IMR-90 (cell line): ENCODE measurements at regions not wholly inside any gene's neighbourhood (a gene's known extent, or its start where the extent isn't known, plus 50 kb on each side); places are given as distances from the start of the nearest gene placed in this dataset.
A peak's percentile ranks its signal among the peaks of the same experiment; 100 is the strongest.

Source experiments
- ATAC-seq: fragments of 200-7000 bp; cut with Tn5 transposase; 2 replicates; pipeline ENCODE4 v1.9.1; 2020; ENCODE audit warnings: low read depth, mild to moderate bottlenecking, moderate library complexity
- BruUV-seq: library from RNA; stranded (reverse); fragments of 400-500 nt; replicated peaks from 2 replicates; lab custom pipeline; 2021; lab: Mats Ljungman, UMichigan
- CTCF ChIA-PET: fragments of 300-600 bp; formaldehyde crosslinking; extraction: SDS; loops from one replicate; lab custom pipeline; 2021; ENCODE audit warnings: antibody characterized with exemption; lab: Yijun Ruan, JAX
- POLR2A ChIA-PET: fragments of 300-600 bp; sonication (Branson Sonifier 250); formaldehyde crosslinking; loops from one replicate; lab custom pipeline; 2022; ENCODE audit warnings: antibody characterized with exemption; ENCODE audit not compliant: unreplicated experiment; lab: Charles Lee
- DNase-seq: peaks from one replicate; pipeline ENCODE4 v3.0.0; 2013
- H2AFZ ChIP-seq: replicated peaks from 2 replicates; pipeline ENCODE3; 2013; ENCODE audit warnings: low read length, mild to moderate bottlenecking; ENCODE audit not compliant: poor library complexity
- H2AK5ac ChIP-seq: 2 replicates; pipeline ENCODE4 v1.6.1; 2013; ENCODE audit warnings: low read depth, low read length, inconsistent platforms
- H2AK9ac ChIP-seq: replicated peaks from 2 replicates; pipeline ENCODE3; 2013; ENCODE audit warnings: mild to moderate bottlenecking, low read depth, low read length, moderate library complexity; ENCODE audit not compliant: poor library complexity
- H2BK120ac ChIP-seq: 2 replicates; pipeline ENCODE4 v1.6.1; 2013; ENCODE audit warnings: low read depth, low read length, inconsistent platforms
- H2BK15ac ChIP-seq: 3 replicates; pipeline ENCODE4 v1.6.1; 2013; ENCODE audit warnings: low read depth, low read length, inconsistent platforms
- H2BK20ac ChIP-seq: 2 replicates; pipeline ENCODE4 v1.6.1; 2013; ENCODE audit warnings: low read depth, mild to moderate bottlenecking, inconsistent platforms, low read length, moderate library complexity
- H2BK5ac ChIP-seq: 2 replicates; pipeline ENCODE4 v1.6.1; 2013; ENCODE audit warnings: mild to moderate bottlenecking, low read depth, low read length, inconsistent platforms; ENCODE audit not compliant: poor library complexity, severe bottlenecking
- H3K14ac ChIP-seq: replicated peaks from 2 replicates; pipeline ENCODE4 v1.6.1; 2013; ENCODE audit warnings: low read depth, low read length, inconsistent platforms
- H3K18ac ChIP-seq: 2 replicates; pipeline ENCODE4 v1.6.1; 2013; ENCODE audit warnings: low read depth, low read length, control low read depth
- H3K23ac ChIP-seq: 2 replicates; pipeline ENCODE4 v1.6.1; 2013; ENCODE audit warnings: low read depth, low read length, inconsistent platforms
- H3K27ac ChIP-seq: 2 replicates; pipeline ENCODE4 v1.5.1; 2013; ENCODE audit warnings: mild to moderate bottlenecking, control low read depth, low read length; ENCODE audit not compliant: insufficient read depth
- H3K27me3 ChIP-seq: 2 replicates; pipeline ENCODE4 v1.6.1; 2013; ENCODE audit warnings: low read length; ENCODE audit not compliant: control insufficient read depth, insufficient read depth
- H3K36me3 ChIP-seq: 2 replicates; pipeline ENCODE4 v1.6.1; 2013; ENCODE audit warnings: low read length, mixed read lengths; ENCODE audit not compliant: control insufficient read depth, insufficient read depth
- H3K4ac ChIP-seq: 2 replicates; pipeline ENCODE4 v1.6.1; 2013; ENCODE audit warnings: low read depth, low read length, inconsistent platforms
- H3K4me1 ChIP-seq: 2 replicates; pipeline ENCODE4 v1.6.1; 2013; ENCODE audit warnings: low read length, mixed read lengths; ENCODE audit not compliant: control insufficient read depth, insufficient read depth
- H3K4me2 ChIP-seq: 2 replicates; pipeline ENCODE4 v1.6.1; 2013; ENCODE audit warnings: low read depth, mild to moderate bottlenecking, control low read depth, low read length, moderate library complexity
- H3K4me3 ChIP-seq: 2 replicates; pipeline ENCODE4 v1.5.1; 2013; ENCODE audit warnings: low read depth, mild to moderate bottlenecking, control low read depth, low read length, moderate library complexity; ENCODE audit not compliant: insufficient read depth
- H3K56ac ChIP-seq: 2 replicates; pipeline ENCODE4 v1.6.1; 2013; ENCODE audit warnings: low read length, inconsistent platforms; ENCODE audit not compliant: insufficient read depth; ENCODE audit errors: extremely low read depth
- H3K79me1 ChIP-seq, 2 experiments: 2 replicates each; pipeline ENCODE4 v1.6.1; 2013; ENCODE audit warnings: low read length in 2 of 2, inconsistent platforms in 1 of 2, low read depth in 1 of 2
- H3K9ac ChIP-seq: 2 replicates; pipeline ENCODE4 v1.6.1; 2013; ENCODE audit warnings: low read depth, low read length, control low read depth
- H3K9me1 ChIP-seq: 2 replicates; pipeline ENCODE4 v1.6.1; 2013; ENCODE audit warnings: low read length, inconsistent platforms; ENCODE audit not compliant: insufficient read depth
- H3K9me3 ChIP-seq: 2 replicates; pipeline ENCODE4 v1.6.1; 2013; ENCODE audit warnings: low read length; ENCODE audit not compliant: control insufficient read depth, insufficient read depth
- H4K20me1 ChIP-seq: 2 replicates; pipeline ENCODE4 v1.6.1; 2013; ENCODE audit warnings: low read length, inconsistent platforms; ENCODE audit not compliant: insufficient read depth
- H4K5ac ChIP-seq: 2 replicates; pipeline ENCODE4 v1.6.1; 2013; ENCODE audit warnings: mild to moderate bottlenecking, low read depth, low read length, control low read depth
- H4K8ac ChIP-seq, 2 experiments: 2 replicates each; pipeline ENCODE4 v1.6.1; 2013; ENCODE audit warnings: low read depth in 2 of 2, low read length in 2 of 2, control low read depth in 1 of 2, inconsistent platforms in 1 of 2
- H4K91ac ChIP-seq: 2 replicates; pipeline ENCODE4 v1.6.1; 2013; ENCODE audit warnings: low read depth, low read length, inconsistent platforms; ENCODE audit not compliant: insufficient read depth
- BHLHE40 ChIP-seq: fragments of 150-350 bp; IDR thresholded peaks from 2 replicates; pipeline ENCODE4 v1.6.1; 2016; ENCODE audit warnings: mild to moderate bottlenecking, low read depth, low read length
- CEBPB ChIP-seq: IDR thresholded peaks from 2 replicates; pipeline ENCODE4 v1.6.1; 2012; ENCODE audit warnings: low read depth, low read length, improper control_type of control experiment
- CTCF ChIP-seq: conservative IDR thresholded peaks from 2 replicates; pipeline ENCODE4 v1.5.1; 2012; ENCODE audit warnings: mild to moderate bottlenecking, low read depth, low read length, improper control_type of control experiment
- MAFK ChIP-seq: IDR thresholded peaks from 2 replicates; pipeline ENCODE4 v1.6.1; 2012; ENCODE audit warnings: low read depth, low read length, improper control_type of control experiment
- MXI1 ChIP-seq: IDR thresholded peaks from 2 replicates; pipeline ENCODE4 v1.6.1; 2012; ENCODE audit warnings: low read depth, mild to moderate bottlenecking, low read length, moderate library complexity, borderline replicate concordance
- NFE2L2 ChIP-seq: fragments of 150-350 bp; IDR thresholded peaks from 2 replicates; pipeline ENCODE4 v1.6.1; 2016; ENCODE audit warnings: low read depth, mild to moderate bottlenecking, low read length
- POLR2A ChIP-seq: IDR thresholded peaks from 2 replicates; pipeline ENCODE4 v1.6.1; 2012; ENCODE audit warnings: mild to moderate bottlenecking, low read depth, low read length
- RFX5 ChIP-seq: IDR thresholded peaks from 2 replicates; pipeline ENCODE4 v1.8.0; 2012; ENCODE audit warnings: low read depth, mild to moderate bottlenecking, low read length, moderate library complexity
- WGBS, 2 experiments: methylation state at CpG; one replicate each; pipeline versions ENCODE4 v1.1.5 to v1.1.7; 2013; ENCODE audit warnings: missing lambda C conversion rate in 2 of 2; ENCODE audit not compliant: insufficient read length in 1 of 2; ENCODE audit errors: extremely low coverage in 2 of 2; 5-methylcytosine and 5-hydroxymethylcytosine counted together
- dilution Hi-C: fragments of 300-500 bp; cut with HindIII; formaldehyde crosslinking; loops from one replicate; pipeline ENCODE4 v1.14.3; 2018; ENCODE audit warnings: low sequenced_read_pairs; ENCODE audit not compliant: unreplicated experiment
- in situ Hi-C: fragments of 300-500 bp; cut with MboI; formaldehyde crosslinking; loops from 3 replicates; pipeline ENCODE4 v1.14.3; 2019; ENCODE audit warnings: low sequenced_read_pairs, inconsistent platforms, mixed read lengths
- intact Hi-C: fragments of 100-400 bp; cut with micrococcal nuclease; formaldehyde crosslinking; loops from 2 replicates; pipeline ENCODE4 v1.10.0; 2022

- H3K23ac ChIP-seq = no peak overlapping the region
- H3K18ac ChIP-seq = no peak overlapping the region
- no peak overlapping the region for H4K5ac ChIP-seq
- no peak overlapping the region for H2AK5ac ChIP-seq
- TF ChIP-seq MAFK = no peak
- no peak for TF ChIP-seq MXI1
- TF ChIP-seq BHLHE40 = no peak
- no peak for TF ChIP-seq RFX5
- no peak for TF ChIP-seq NFE2L2
- no peak for TF ChIP-seq CEBPB
- TF ChIP-seq POLR2A = no peak
- TF ChIP-seq CTCF = no peak
- no peak overlapping the region for H2BK120ac ChIP-seq
- CTCF ChIA-PET = no interaction called here
- no peak overlapping the region for H3K4me3 ChIP-seq
- H3K9me1 ChIP-seq = no peaks in the 10 kb centered on the region
- H3K9ac ChIP-seq = no peak overlapping the region
- H4K91ac ChIP-seq = no peak overlapping the region
- dilution Hi-C loops (no loop called here), in situ Hi-C loops (no loop called here), intact Hi-C loops (no loop called here)
- H3K79me1 ChIP-seq = no peaks in the 10 kb centered on the region
- no peak for DNase-seq
- no peaks in the 10 kb centered on the region for H3K4me1 ChIP-seq
- H2BK15ac ChIP-seq = no peak overlapping the region
- peak overlapping the region; percentile 19 for H2AK9ac ChIP-seq
- no CpG with 5 or more reads among the region's 5 CpGs for WGBS, 2 experiments
- H4K20me1 ChIP-seq = no peaks in the 10 kb centered on the region
- no peak overlapping the region for H3K4ac ChIP-seq
- no peak overlapping the region for H3K14ac ChIP-seq
- POLR2A ChIA-PET = no interaction called here
- no peak overlapping the region for H2BK20ac ChIP-seq
- no peak for ATAC-seq
- H2AFZ ChIP-seq = no peak overlapping the region
- H2BK5ac ChIP-seq = no peak overlapping the region
- no peak overlapping the region for H4K8ac ChIP-seq
- H3K36me3 ChIP-seq = no peaks in the 10 kb centered on the region
- no peak overlapping the region for H3K27ac ChIP-seq
- no peaks in the 10 kb centered on the region; the same call in 1 of the 2 replicates for H3K27me3 ChIP-seq
- no peaks in the 10 kb centered on the region for H3K9me3 ChIP-seq
- no TSS peak for BruUV-seq
- H3K56ac ChIP-seq = no peak overlapping the region
- no peak overlapping the region for H3K4me2 ChIP-seq
These were observed 68.1 kb upstream of the EDNRB start for GRCh38 chr13:77986713-77987112.
